GM12873 (cell line): ENCODE measurements at regions not wholly inside any gene's neighbourhood (a gene's known extent, or its start where the extent isn't known, plus 50 kb on each side); places are given as distances from the start of the nearest gene placed in this dataset.

Experiments used
- CTCF ChIP-seq: IDR thresholded peaks from 2 replicates; pipeline ENCODE4 v1.5.1; 2012; ENCODE audit warnings: low read depth, mild to moderate bottlenecking, moderate library complexity, low read length, control low read depth; ENCODE audit not compliant: insufficient read depth; ENCODE audit errors: missing control alignments

GRCh38 chr2:42914860-42915259 is 122.5 kb upstream of the HAAO start:
- no peak for TF ChIP-seq CTCF

- TF ChIP-seq CTCF: no peak
Observed at GRCh38 chr2:42914314-42914713, 121.9 kb upstream of the HAAO start.

GRCh38 chr2:42913280-42913878 is 121.0 kb upstream of the HAAO start:
- no peak for TF ChIP-seq CTCF

DNA sequence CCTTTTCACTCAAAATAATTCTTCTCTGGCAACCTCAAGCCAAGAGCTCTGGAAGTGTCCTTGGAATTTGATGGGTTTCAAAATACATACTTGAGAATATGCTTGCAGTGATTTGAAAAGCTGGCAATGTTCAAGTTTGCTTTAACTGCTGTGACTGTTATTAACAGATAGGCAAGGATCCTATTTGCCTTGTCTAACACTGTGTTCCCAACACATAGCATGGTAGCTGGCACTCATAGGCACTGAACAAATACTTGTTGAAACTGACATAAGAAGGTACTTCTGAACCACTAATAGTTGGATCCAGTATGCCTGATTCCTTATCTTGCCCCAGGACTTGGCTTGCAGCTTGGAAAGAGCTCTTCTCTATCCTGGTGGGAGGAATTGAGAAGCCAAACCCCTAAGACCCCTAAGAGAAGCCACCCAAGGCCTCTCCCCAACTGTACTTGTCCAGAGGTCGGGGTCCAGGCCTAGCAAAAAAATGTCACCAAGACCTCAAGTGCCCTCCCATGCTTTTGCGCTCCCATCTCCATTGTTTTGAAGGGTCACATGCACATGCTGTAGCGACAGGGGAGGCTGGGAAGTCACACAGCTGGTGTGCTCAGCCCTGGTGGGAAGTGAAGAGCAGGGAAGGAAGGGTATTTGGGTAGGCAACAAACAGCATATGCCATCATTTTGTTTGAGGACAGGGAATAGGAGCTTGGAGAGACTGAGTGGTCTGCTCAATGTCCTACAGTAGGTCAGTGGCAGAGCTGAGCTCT is 118.4 kb upstream of the HAAO start:
- no peak for TF ChIP-seq CTCF

DNA sequence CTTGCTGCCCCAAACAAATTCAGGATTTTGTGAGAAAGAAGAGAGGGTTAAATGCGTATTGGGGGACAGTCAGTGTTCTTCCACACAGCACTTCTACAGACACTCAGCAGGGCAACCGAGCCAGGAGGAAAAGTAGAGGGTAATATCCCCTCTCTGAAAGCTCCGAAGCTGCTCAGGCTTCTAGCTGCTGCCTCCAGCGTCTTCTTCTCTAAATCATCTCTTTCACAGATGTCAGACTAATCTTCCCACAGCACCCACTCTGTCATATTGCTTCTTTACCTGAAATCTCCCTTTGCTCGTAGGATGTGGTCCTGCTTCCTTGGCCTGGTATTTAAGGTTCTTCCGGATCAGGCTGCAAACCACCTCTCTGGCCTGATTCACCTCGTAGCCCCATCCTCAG is 117.6 kb upstream of the HAAO start:
- TF ChIP-seq CTCF: no peak

- TF ChIP-seq CTCF: no peak
Observed at GRCh38 chr2:42908518-42909200, 116.3 kb upstream of the HAAO start.

- TF ChIP-seq CTCF: no peak
Observed at GRCh38 chr2:42907835-42908234, 115.5 kb upstream of the HAAO start.
